Adrenal gland (tissue), 9 donors: ENCODE measurements at regions not wholly inside any gene's neighbourhood (a gene's known extent, or its start where the extent isn't known, plus 50 kb on each side); places are given as distances from the start of the nearest gene placed in this dataset.

Experiments used
- DNase-seq, 7 donors: peaks; one replicate each; pipeline ENCODE4 v3.0.0-alpha.2; 2019 to 2020
- H3K27ac ChIP-seq, 5 donors: fragments of 200-600 bp; sonication (generic) in 4 of 5; 1 replicate in 3 of 5; 2 replicates in 2 of 5; pipeline versions ENCODE4 v1.5.1 to v1.8.0; 2016 to 2020; ENCODE audit warnings: mild to moderate bottlenecking in 1 of 5
- H3K27me3 ChIP-seq: fragments of 200-600 bp; 2 replicates; pipeline ENCODE4 v1.8.0; 2021
- H3K36me3 ChIP-seq, 2 donors: fragments of 200-600 bp; replicated peaks in 1 of 2; 1 replicate in 1 of 2; 2 replicates in 1 of 2; pipeline versions ENCODE4 v1.5.1 to v1.8.0; 2018 to 2022
- H3K4me1 ChIP-seq, 2 donors: fragments of 200-600 bp; replicated peaks in 1 of 2; 1 replicate in 1 of 2; 2 replicates in 1 of 2; pipeline versions ENCODE4 v1.5.1 to v1.8.0; 2018 to 2021
- H3K4me3 ChIP-seq, 4 donors: fragments of 200-600 bp; sonication (generic) in 3 of 4; one replicate each; pipeline ENCODE4 v1.5.1; 2016 to 2018
- H3K9me3 ChIP-seq, 3 donors: fragments of 200-600 bp; sonication (generic) in 1 of 3; replicated peaks in 1 of 3; 1 replicate in 2 of 3; 2 replicates in 1 of 3; pipeline versions ENCODE4 v1.5.1 to v1.8.0; 2016 to 2021
- CTCF ChIP-seq, 6 experiments: fragments of 450-650 bp in 4 of 6; fragments of 200-600 bp in 2 of 6; sonication (generic) in 1 of 6; IDR thresholded peaks; 1 replicate in 5 of 6; 2 replicates in 1 of 6; pipeline versions ENCODE4 v1.5.1 to v1.8.0; 2016 to 2021; ENCODE audit warnings: antibody characterized with exemption in 6 of 6, mild to moderate bottlenecking in 2 of 6, moderate library complexity in 1 of 6
- POLR2A ChIP-seq, 2 donors: fragments of 450-650 bp; IDR thresholded peaks; one replicate each; pipeline ENCODE4 v1.6.1; 2017; ENCODE audit warnings: antibody characterized with exemption in 2 of 2, mild to moderate bottlenecking in 2 of 2, moderate library complexity in 1 of 2
- WGBS, 4 donors: extraction: QIAGEN DNeasy Blood & Tissue Kit in 2 of 4; methylation state at CpG; one replicate each; pipeline versions ENCODE4 v1.1.5 to v1.1.7; 2013 to 2017; 5-methylcytosine and 5-hydroxymethylcytosine counted together
- intact Hi-C, 2 donors: fragments of 100-400 bp; cut with DNase I; formaldehyde crosslinking; loops; one replicate each; pipeline versions ENCODE4 v1.14.1 to v1.15.0; 2022 to 2023
- donor health status: healthy with polysubstance abuse.
- donor health status: Bipolar disorder and iron deficiency.
- donor health status: DM: yes; HTN: yes; CAD: no.
- donor health status: DM: no; HTN: no; CAD: no.
- donor health status: DM: no; HTN: no; CAD: no.

- no peaks in the 10 kb centered on the region for H3K9me3 ChIP-seq
- no peak for DNase-seq
- H3K36me3 ChIP-seq, result no peaks in the 10 kb centered on the region
- H3K4me1 ChIP-seq, result no peaks in the 10 kb centered on the region
- intact Hi-C loops, result no loop called here
- no peak overlapping the region for H3K4me3 ChIP-seq
- WGBS, 4 donors, result 70 to 78% (median 75%) methylated on average over 6 to 7 of the region's 7 CpGs
- no peak for TF ChIP-seq POLR2A (IDR thresholded peaks at IDR 0.05)
- TF ChIP-seq CTCF (IDR thresholded peaks at IDR 0.05), result no peak
- no peaks in the 10 kb centered on the region for H3K27me3 ChIP-seq
- H3K27ac ChIP-seq, result no peak overlapping the region
Measured at GRCh38 chr7:131919920-131920709, 363.7 kb upstream of the PODXL start.

DNA sequence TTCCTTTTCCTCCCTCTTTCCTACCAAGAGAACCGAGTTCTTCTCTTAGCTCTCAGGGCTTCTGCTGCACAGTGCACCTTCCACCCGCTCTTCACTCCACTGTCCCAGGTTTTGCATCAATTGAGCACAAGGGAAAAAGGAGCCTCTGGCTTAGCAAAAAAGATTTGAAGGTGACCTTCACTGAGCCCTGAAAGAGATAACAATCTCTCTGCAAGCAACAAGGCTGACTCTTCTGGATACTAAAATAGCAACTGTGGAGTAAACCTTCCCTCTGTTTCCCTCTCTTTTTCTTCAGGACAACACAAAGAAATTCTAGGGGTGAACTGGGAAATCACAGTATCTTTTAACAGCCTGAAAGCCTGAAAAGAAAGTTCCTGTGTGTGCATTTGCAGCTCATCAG lies 354.7 kb upstream of the PODXL start:
- peaks cover 16% of the 10 kb centered on the region for H3K27me3 ChIP-seq
- H3K9me3 ChIP-seq, result no peaks in the 10 kb centered on the region
- intact Hi-C loops, result no loop called here
- WGBS, 4 donors, result 35 to 56% (median 54%) methylated on average over 2 of the region's 2 CpGs
- DNase-seq, result no peak
- H3K4me3 ChIP-seq, result no peak overlapping the region
- H3K27ac ChIP-seq, result no peak overlapping the region
- TF ChIP-seq CTCF (IDR thresholded peaks at IDR 0.05) (no peak), POLR2A (IDR thresholded peaks at IDR 0.05) (no peak)
- no peaks in the 10 kb centered on the region for H3K36me3 ChIP-seq
- no peaks in the 10 kb centered on the region for H3K4me1 ChIP-seq

GRCh38 chr7:131909151-131909768 lies 352.8 kb upstream of the PODXL start:
- WGBS, 4 donors, result 14 to 43% (median 19%) methylated on average over 6 to 68 of the region's 68 CpGs; no CpG with 5 or more reads in 1 of the 4 donors
- intact Hi-C loops, result no loop called here

More at GRCh38 chr7:131909151-131909768, 352.8 kb upstream of the PODXL start:
- Histone ChIP-seq H3K27ac (no peak overlapping the region), H3K4me1 (no peaks in the 10 kb centered on the region), H3K9me3 (no peaks in the 10 kb centered on the region), H3K27me3 (peaks cover 16% of the 10 kb centered on the region), H3K36me3 (no peaks in the 10 kb centered on the region), H3K4me3 (peak overlapping the region in 1 of 4 donors; percentile 34)
- no peak for DNase-seq
- TF ChIP-seq CTCF (IDR thresholded peaks at IDR 0.05) (no peak), POLR2A (IDR thresholded peaks at IDR 0.05) (no peak)
